Kidney epithelial cell (primary cell): ENCODE measurements at regions not wholly inside any gene's neighbourhood (a gene's known extent, or its start where the extent isn't known, plus 50 kb on each side); places are given as distances from the start of the nearest gene placed in this dataset.
"Not testable (repeated sequence)": the region's sequence is repeated elsewhere in the genome, so short reads cannot be mapped to it uniquely, and the experiment has no call there.

ENCODE experiments used
- DNase-seq: peaks from one replicate; pipeline ENCODE4 v3.0.0-alpha.2; 2010; ENCODE audit warnings: low read depth
- H3K27me3 ChIP-seq: 2 replicates; pipeline ENCODE4 v1.6.0; 2011; ENCODE audit warnings: low read length; ENCODE audit not compliant: control insufficient read depth, insufficient read depth
- H3K36me3 ChIP-seq: 2 replicates; pipeline ENCODE4 v1.5.1; 2011; ENCODE audit warnings: low read length; ENCODE audit not compliant: control insufficient read depth, insufficient read depth
- H3K4me3 ChIP-seq: 2 replicates; pipeline ENCODE4 v1.5.1; 2011; ENCODE audit warnings: low read depth, mild to moderate bottlenecking, control low read depth, low read length
- CTCF ChIP-seq: IDR thresholded peaks from 2 replicates; pipeline ENCODE4 v1.5.1; 2011; ENCODE audit warnings: mild to moderate bottlenecking, moderate library complexity, low read length, control low read depth, inconsistent platforms; ENCODE audit not compliant: insufficient read depth, poor library complexity, severe bottlenecking

DNA sequence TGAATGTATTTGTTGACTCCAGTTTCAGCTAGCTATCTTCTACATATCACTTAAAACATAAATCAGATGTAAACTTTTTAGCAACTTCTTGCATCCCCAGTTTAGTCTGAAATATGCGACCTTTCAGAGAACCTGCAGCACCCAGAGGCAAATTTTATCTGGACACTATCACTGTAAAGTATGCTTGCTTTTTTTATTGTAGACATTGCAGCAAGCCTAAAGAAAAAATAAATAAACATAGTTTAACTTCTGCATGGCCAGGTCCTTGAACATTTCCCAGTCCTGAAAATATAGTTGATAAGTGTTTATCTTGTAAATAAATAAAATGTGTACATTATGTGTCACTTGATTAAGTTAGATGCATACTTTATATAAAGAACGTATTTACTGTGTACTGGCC lies 1829.4 kb downstream of the PCDH9 start:
- DNase-seq, result no peak
- H3K36me3 ChIP-seq, result no peaks in the 10 kb centered on the region
- no peak for TF ChIP-seq CTCF
- H3K4me3 ChIP-seq, result no peak overlapping the region
- no peaks in the 10 kb centered on the region for H3K27me3 ChIP-seq

GRCh38 chr13:65387743-65388347 lies 1842.3 kb downstream of the PCDH9 start:
- H3K36me3 ChIP-seq, result no peaks in the 10 kb centered on the region
- H3K27me3 ChIP-seq, result no peaks in the 10 kb centered on the region

DNA sequence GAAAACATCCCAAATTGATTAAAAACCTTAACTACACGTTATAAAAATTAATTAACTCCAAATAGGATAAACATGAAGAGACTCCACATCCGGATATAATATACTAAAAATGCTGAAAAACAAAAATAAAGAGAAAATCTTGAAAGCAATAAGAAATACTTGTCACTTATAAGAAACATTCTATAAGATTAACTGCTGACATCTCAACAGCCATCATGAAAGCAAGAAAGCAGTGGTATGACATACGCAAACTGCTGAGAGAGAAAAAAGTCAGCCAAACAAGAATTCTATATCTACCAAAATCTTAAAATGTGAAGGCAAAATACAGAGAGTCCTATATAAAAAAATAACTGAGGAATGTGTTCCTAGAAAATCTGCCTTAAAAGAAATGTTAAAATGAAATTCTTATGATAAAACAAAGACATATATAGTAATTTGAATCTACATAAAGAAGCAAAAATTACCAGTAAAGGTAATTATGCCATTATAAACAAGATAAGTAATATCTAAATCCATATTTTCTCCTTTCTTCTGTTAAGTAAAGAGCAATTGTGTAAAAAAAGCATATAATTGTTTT lies 1851.1 kb downstream of the PCDH9 start:
- no peak for DNase-seq

More at GRCh38 chr13:65387743-65388347, 1842.3 kb downstream of the PCDH9 start:
- no peak for DNase-seq
- no peak for TF ChIP-seq CTCF
- no peak overlapping the region for H3K4me3 ChIP-seq

GRCh38 chr13:65378484-65378883 lies 1851.7 kb downstream of the PCDH9 start:
- Histone ChIP-seq H3K36me3 (no peaks in the 10 kb centered on the region), H3K27me3 (no peaks in the 10 kb centered on the region), H3K4me3 (no peak overlapping the region)
- no peak for DNase-seq
- TF ChIP-seq CTCF, result no peak

More for the DNA sequence above, 1851.1 kb downstream of the PCDH9 start:
- Histone ChIP-seq H3K27me3 (no peaks in the 10 kb centered on the region), H3K4me3 (no peak overlapping the region), H3K36me3 (no peaks in the 10 kb centered on the region)
- no peak for TF ChIP-seq CTCF

GRCh38 chr13:65368832-65369231 lies 1861.3 kb downstream of the PCDH9 start:
- Histone ChIP-seq H3K4me3 (no peak overlapping the region), H3K36me3 (no peaks in the 10 kb centered on the region), H3K27me3 (no peaks in the 10 kb centered on the region)
- DNase-seq, result no peak
- TF ChIP-seq CTCF, result no peak

GRCh38 chr13:65353951-65354350 lies 1876.2 kb downstream of the PCDH9 start:
- no peak for TF ChIP-seq CTCF
- Histone ChIP-seq H3K27me3 (no peaks in the 10 kb centered on the region), H3K36me3 (no peaks in the 10 kb centered on the region), H3K4me3 (no peak overlapping the region)
- DNase-seq, result no peak

- not testable (repeated sequence) for DNase-seq, H3K4me3 ChIP-seq, H3K27me3 ChIP-seq, H3K36me3 ChIP-seq
These were observed 1877.0 kb downstream of the PCDH9 start for GRCh38 chr13:65353150-65353549.
